T-cell (primary cell): ENCODE measurements at regions not wholly inside any gene's neighbourhood (a gene's known extent, or its start where the extent isn't known, plus 50 kb on each side); places are given as distances from the start of the nearest gene placed in this dataset.

ENCODE experiments used
- ATAC-seq, 4 experiments: fragments of 200-7000 bp in 3 of 4; fragments of 150-1000 bp in 1 of 4; cut with Tn5 transposase; replicated peaks in 1 of 4; 1 replicate in 3 of 4; 2 replicates in 1 of 4; pipeline ENCODE4 v1.10.0; 2021; ENCODE audit warnings: moderate library complexity in 3 of 4, mild to moderate bottlenecking in 2 of 4, moderate number of reproducible peaks in 1 of 4
- CTCF ChIA-PET, 2 donors: fragments of 300-600 bp; sonication (Branson Sonifier 250); formaldehyde crosslinking; loops; one replicate each; lab custom pipeline; 2022; ENCODE audit warnings: antibody characterized with exemption in 2 of 2; lab: Charles Lee
- POLR2A ChIA-PET, 2 donors: fragments of 300-600 bp; sonication (Branson Sonifier 250); formaldehyde crosslinking; loops; one replicate each; lab custom pipeline; 2022; ENCODE audit warnings: antibody characterized with exemption in 2 of 2; lab: Charles Lee
- DNase-seq, 35 experiments: peaks; one replicate each; pipeline versions ENCODE4 v3.0.0 to v3.0.0-alpha.2; 2013 to 2023
- H3K27ac ChIP-seq: one replicate; pipeline ENCODE4 v1.5.1; 2013; ENCODE audit warnings: low read length
- H3K27me3 ChIP-seq, 2 experiments: replicated peaks in 1 of 2; 1 replicate in 1 of 2; 2 replicates in 1 of 2; pipeline versions ENCODE4 v1.6.1 to v1.7.0; 2013; ENCODE audit warnings: low read length in 1 of 2, mixed read lengths in 1 of 2; ENCODE audit not compliant: control insufficient read depth in 2 of 2, insufficient read depth in 2 of 2; ENCODE audit errors: extremely low read depth in 1 of 2
- H3K36me3 ChIP-seq, 2 donors: 1 replicate in 1 of 2; 2 replicates in 1 of 2; pipeline versions ENCODE4 v1.6.1 to v1.7.0; 2013; ENCODE audit warnings: low read length in 1 of 2; ENCODE audit not compliant: control insufficient read depth in 2 of 2, insufficient read depth in 1 of 2; ENCODE audit errors: extremely low read depth in 1 of 2
- H3K4me1 ChIP-seq, 2 experiments: 1 replicate in 1 of 2; 2 replicates in 1 of 2; pipeline versions ENCODE4 v1.6.1 to v1.7.0; 2013; ENCODE audit warnings: low read length in 2 of 2, mixed read lengths in 1 of 2; ENCODE audit not compliant: insufficient read depth in 2 of 2, control insufficient read depth in 1 of 2; ENCODE audit errors: extremely low read depth in 1 of 2
- H3K4me3 ChIP-seq, 2 donors: 1 replicate in 1 of 2; 2 replicates in 1 of 2; pipeline versions ENCODE4 v1.5.1 to v1.7.0; 2013; ENCODE audit warnings: mild to moderate bottlenecking in 2 of 2, low read length in 1 of 2, moderate library complexity in 1 of 2; ENCODE audit not compliant: control insufficient read depth in 1 of 2; ENCODE audit errors: extremely low read depth in 1 of 2
- H3K9me3 ChIP-seq: 2 replicates; pipeline ENCODE4 v1.7.0; 2013
- H3K27ac Mint-ChIP-seq, 2 donors: one replicate each; pipeline ENCODE4 v1.8.0; 2020 to 2021; ENCODE audit warnings: mild to moderate bottlenecking in 2 of 2, mixed read lengths in 2 of 2
- H3K27me3 Mint-ChIP-seq, 2 donors: one replicate each; pipeline ENCODE4 v1.8.0; 2021 to 2022; ENCODE audit warnings: mixed read lengths in 2 of 2
- H3K36me3 Mint-ChIP-seq: one replicate; pipeline ENCODE4 v1.8.0; 2021; ENCODE audit warnings: mixed read lengths
- H3K4me1 Mint-ChIP-seq, 3 donors: one replicate each; pipeline ENCODE4 v1.8.0; 2020 to 2022; ENCODE audit warnings: mixed read lengths in 3 of 3, mild to moderate bottlenecking in 1 of 3
- H3K4me3 Mint-ChIP-seq, 3 donors: one replicate each; pipeline ENCODE4 v1.8.0; 2020 to 2022; ENCODE audit warnings: mild to moderate bottlenecking in 3 of 3, mixed read lengths in 3 of 3, moderate library complexity in 3 of 3
- H3K9me3 Mint-ChIP-seq, 3 donors: one replicate each; pipeline ENCODE4 v1.8.0; 2020 to 2022; ENCODE audit warnings: mixed read lengths in 3 of 3
- WGBS: methylation state at CpG from one replicate; pipeline ENCODE4 v1.1.5; 2013; ENCODE audit warnings: missing lambda C conversion rate; ENCODE audit not compliant: insufficient coverage; 5-methylcytosine and 5-hydroxymethylcytosine counted together

GRCh38 chr17:52724578-52724977 is 566.1 kb upstream of the CA10 start:
- H3K4me1 Mint-ChIP-seq = no peaks in the 10 kb centered on the region
- POLR2A ChIA-PET = no interaction called here
- whole genome bisulfite sequencing = no CpG with 5 or more reads among the region's 3 CpGs

DNA sequence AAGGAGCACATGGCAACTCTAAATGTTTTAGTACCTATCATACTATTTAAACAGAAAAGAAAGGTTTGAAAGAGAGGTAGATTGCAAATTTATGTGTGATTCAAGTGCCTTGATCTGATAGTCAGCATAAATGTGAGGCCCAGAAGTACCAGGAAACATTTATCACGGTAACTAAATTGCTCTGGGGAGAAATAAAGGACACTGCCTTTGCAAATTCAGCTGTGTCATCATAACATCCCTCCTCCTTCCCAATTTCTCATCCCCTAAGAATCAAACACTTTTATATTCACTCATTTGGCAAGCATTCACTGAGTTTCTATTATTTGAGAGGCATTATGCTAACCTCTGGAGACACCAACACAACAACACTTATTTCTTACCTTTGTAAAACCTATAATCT is 563.4 kb upstream of the CA10 start:
- DNase-seq = no peak
- no peak for ATAC-seq
- Mint-ChIP-seq H3K27ac (no peak overlapping the region), H3K4me1 (no peaks in the 10 kb centered on the region), H3K36me3 (no peaks in the 10 kb centered on the region), H3K9me3 (peaks cover 2 to 6% (median 3%) of the 10 kb centered on the region in 3 donors), H3K27me3 (no peaks in the 10 kb centered on the region), H3K4me3 (no peak overlapping the region)
- Histone ChIP-seq H3K4me1 (no peaks in the 10 kb centered on the region), H3K27me3 (no peaks in the 10 kb centered on the region), H3K9me3 (no peaks in the 10 kb centered on the region), H3K27ac (no peak overlapping the region), H3K4me3 (no peak overlapping the region), H3K36me3 (no peaks in the 10 kb centered on the region)
- POLR2A ChIA-PET = no interaction called here
- CTCF ChIA-PET = no interaction called here
- WGBS = 60% methylated on average over 1 of the region's 1 CpG

More at GRCh38 chr17:52724578-52724977, 566.1 kb upstream of the CA10 start:
- peaks cover 0 to 4% (median 2%) of the 10 kb centered on the region in 3 donors for H3K9me3 Mint-ChIP-seq
- CTCF ChIA-PET = no interaction called here
- Histone ChIP-seq H3K27ac (no peak overlapping the region), H3K9me3 (no peaks in the 10 kb centered on the region), H3K4me1 (no peaks in the 10 kb centered on the region), H3K27me3 (no peaks in the 10 kb centered on the region), H3K4me3 (no peak overlapping the region), H3K36me3 (no peaks in the 10 kb centered on the region)
- H3K4me3 Mint-ChIP-seq = no peak overlapping the region
- no peak for ATAC-seq
- no peak overlapping the region for H3K27ac Mint-ChIP-seq
- no peaks in the 10 kb centered on the region for H3K27me3 Mint-ChIP-seq
- DNase-seq = no peak
- H3K36me3 Mint-ChIP-seq = no peaks in the 10 kb centered on the region

DNA sequence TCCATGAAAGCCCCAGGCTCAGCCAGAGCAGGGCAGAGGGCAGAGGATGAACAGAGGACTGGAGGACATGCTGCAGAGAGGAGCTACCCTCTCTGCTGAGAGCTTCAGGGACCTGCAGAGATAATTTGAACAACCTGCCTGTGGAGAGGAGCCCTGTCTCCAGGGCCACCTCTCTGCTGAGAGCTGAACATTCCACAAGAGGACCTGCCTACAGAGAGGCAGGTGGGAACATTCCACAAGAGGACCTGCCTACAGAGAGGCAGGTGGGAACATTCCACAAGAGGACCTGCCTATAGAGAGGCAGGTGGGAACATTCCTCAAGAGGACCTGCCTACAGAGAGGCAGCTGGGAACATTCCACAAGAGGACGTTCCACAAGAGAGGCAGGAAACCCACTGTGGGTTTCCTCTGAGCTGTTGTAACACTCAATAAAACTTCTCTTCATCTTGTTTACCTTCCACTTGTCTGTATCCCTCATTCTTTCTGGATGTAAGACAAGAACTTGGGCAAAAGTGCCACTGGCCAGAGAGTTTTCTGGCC is 551.9 kb upstream of the CA10 start:
- H3K4me1 ChIP-seq = no peaks in the 10 kb centered on the region
- ChIA-PET CTCF (no interaction called here), POLR2A (no interaction called here)
- H3K27ac ChIP-seq = no peak overlapping the region
- no peaks in the 10 kb centered on the region for H3K9me3 ChIP-seq
- H3K4me1 Mint-ChIP-seq = no peaks in the 10 kb centered on the region
- no peaks in the 10 kb centered on the region for H3K36me3 ChIP-seq
- no peak overlapping the region for H3K4me3 Mint-ChIP-seq
- no peaks in the 10 kb centered on the region for H3K27me3 Mint-ChIP-seq
- no peak for DNase-seq
- no peak overlapping the region for H3K27ac Mint-ChIP-seq
- H3K4me3 ChIP-seq = no peak overlapping the region
- no peaks in the 10 kb centered on the region for H3K27me3 ChIP-seq
- 0% methylated on average over 1 of the region's 1 CpG for WGBS
- no peaks in the 10 kb centered on the region for H3K36me3 Mint-ChIP-seq
- no peak for ATAC-seq
- peaks cover 0 to 10% (median 10%) of the 10 kb centered on the region in 3 donors for H3K9me3 Mint-ChIP-seq

GRCh38 chr17:52709724-52710123 is 551.2 kb upstream of the CA10 start:
- no peaks in the 10 kb centered on the region for H3K27me3 Mint-ChIP-seq
- DNase-seq = no peak

DNA sequence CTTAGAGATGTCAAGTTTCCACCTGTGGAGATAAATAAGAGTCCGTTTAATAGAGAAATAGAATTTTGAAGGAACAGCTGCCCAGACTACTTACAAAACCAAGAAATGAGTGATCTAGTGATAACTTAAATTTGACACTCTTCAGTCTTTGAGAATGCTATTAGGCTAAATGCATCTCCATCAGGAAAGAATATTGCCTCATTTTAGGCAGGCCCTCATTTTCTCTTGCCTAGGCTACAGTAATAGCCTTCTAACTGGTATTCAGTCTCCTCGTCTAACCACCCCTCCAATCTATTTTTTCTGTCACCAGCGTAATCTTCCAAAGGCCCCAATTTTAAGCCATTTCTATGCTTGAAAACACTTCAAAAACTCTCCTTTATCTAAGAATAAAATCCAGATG is 537.8 kb upstream of the CA10 start:
- no peak overlapping the region for H3K4me3 Mint-ChIP-seq
- ATAC-seq (no peak), DNase-seq (no peak)
- Histone ChIP-seq H3K36me3 (no peaks in the 10 kb centered on the region), H3K27me3 (no peaks in the 10 kb centered on the region), H3K4me3 (no peak overlapping the region), H3K9me3 (no peaks in the 10 kb centered on the region), H3K4me1 (no peaks in the 10 kb centered on the region), H3K27ac (no peak overlapping the region)
- POLR2A ChIA-PET = no interaction called here
- no peaks in the 10 kb centered on the region for H3K4me1 Mint-ChIP-seq
- peaks cover 0 to 4% (median 3%) of the 10 kb centered on the region in 3 donors for H3K9me3 Mint-ChIP-seq
- H3K36me3 Mint-ChIP-seq = no peaks in the 10 kb centered on the region
- no CpG with 5 or more reads among the region's 3 CpGs for WGBS
- no peak overlapping the region for H3K27ac Mint-ChIP-seq
- H3K27me3 Mint-ChIP-seq = no peaks in the 10 kb centered on the region
- CTCF ChIA-PET = no interaction called here

More at GRCh38 chr17:52709724-52710123, 551.2 kb upstream of the CA10 start:
- no peaks in the 10 kb centered on the region for H3K9me3 ChIP-seq
- H3K27ac ChIP-seq = no peak overlapping the region
- no peaks in the 10 kb centered on the region for H3K36me3 ChIP-seq
- Mint-ChIP-seq H3K4me3 (no peak overlapping the region), H3K36me3 (no peaks in the 10 kb centered on the region), H3K27ac (no peak overlapping the region), H3K4me1 (no peaks in the 10 kb centered on the region), H3K9me3 (peaks cover 0 to 10% (median 10%) of the 10 kb centered on the region in 3 donors)
- no peak for ATAC-seq
- H3K27me3 ChIP-seq = no peaks in the 10 kb centered on the region
- H3K4me1 ChIP-seq = no peaks in the 10 kb centered on the region
- ChIA-PET CTCF (no interaction called here), POLR2A (no interaction called here)
- WGBS = 89% methylated on average over 3 of the region's 3 CpGs
- H3K4me3 ChIP-seq = no peak overlapping the region

DNA sequence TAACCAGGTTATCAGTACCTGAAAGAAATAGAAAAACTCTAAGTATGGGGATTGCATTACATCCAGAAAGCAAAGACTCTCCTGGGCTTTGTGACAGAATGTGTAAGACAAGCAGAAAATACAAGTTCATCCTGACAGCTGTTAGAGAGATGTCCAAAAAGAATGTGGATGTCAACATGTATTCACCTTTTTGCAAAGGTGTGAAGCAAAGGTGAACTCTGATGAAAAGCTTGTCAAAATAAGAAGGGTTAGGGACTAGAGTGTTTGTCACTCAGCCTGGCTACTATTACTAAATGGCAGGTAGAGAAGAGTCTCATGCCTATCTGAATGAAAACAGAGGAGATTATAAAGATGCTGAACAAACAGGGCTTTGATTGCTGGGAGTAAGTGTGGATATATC is 527.6 kb upstream of the CA10 start:
- Histone ChIP-seq H3K4me1 (no peaks in the 10 kb centered on the region), H3K9me3 (peaks cover 2% of the 10 kb centered on the region), H3K27me3 (no peaks in the 10 kb centered on the region), H3K36me3 (no peaks in the 10 kb centered on the region), H3K4me3 (no peak overlapping the region), H3K27ac (no peak overlapping the region)
- CTCF ChIA-PET = no interaction called here
- Mint-ChIP-seq H3K9me3 (peaks cover under 1 to 10% (median 4%) of the 10 kb centered on the region in 3 donors), H3K36me3 (no peaks in the 10 kb centered on the region), H3K4me1 (no peaks in the 10 kb centered on the region), H3K27ac (no peak overlapping the region), H3K27me3 (no peaks in the 10 kb centered on the region), H3K4me3 (no peak overlapping the region)
- DNase-seq = no peak
- no peak for ATAC-seq
- POLR2A ChIA-PET = no interaction called here

- Mint-ChIP-seq H3K9me3 (peaks cover 19 to 32% (median 26%) of the 10 kb centered on the region in 3 donors), H3K4me1 (no peaks in the 10 kb centered on the region), H3K27me3 (no peaks in the 10 kb centered on the region), H3K4me3 (no peak overlapping the region), H3K27ac (no peak overlapping the region), H3K36me3 (no peaks in the 10 kb centered on the region)
- POLR2A ChIA-PET = no interaction called here
- H3K27ac ChIP-seq = no peak overlapping the region
- ATAC-seq (no peak), DNase-seq (no peak)
- CTCF ChIA-PET = no interaction called here
- H3K27me3 ChIP-seq = peaks cover 0 to 3% of the 10 kb centered on the region in 2 experiments
- H3K9me3 ChIP-seq = peaks cover 5% of the 10 kb centered on the region
- H3K4me3 ChIP-seq = no peak overlapping the region
- H3K4me1 ChIP-seq = no peaks in the 10 kb centered on the region
- WGBS = 17% methylated on average over 1 of the region's 2 CpGs
- no peaks in the 10 kb centered on the region for H3K36me3 ChIP-seq
Observed at GRCh38 chr17:52681480-52681879, 523.0 kb upstream of the CA10 start.
